Hippocampal formation (tissue), 2 donors: ENCODE measurements at regions not wholly inside any gene's neighbourhood (a gene's known extent, or its start where the extent isn't known, plus 50 kb on each side); places are given as distances from the start of the nearest gene placed in this dataset.

Source experiments
- DNase-seq, 2 donors: peaks; one replicate each; lab custom pipeline; 2025; lab: John Stamatoyannopoulos, UW

- DNase-seq: no peak
Observed at GRCh38 chr15:38672814-38673670, 108.4 kb upstream of the RASGRP1 start.

- DNase-seq: no peak
Observed at GRCh38 chr15:38674448-38674847, 109.8 kb upstream of the RASGRP1 start.

GRCh38 chr15:38678281-38678680 is 113.7 kb upstream of the RASGRP1 start:
- DNase-seq: no peak

GRCh38 chr15:38680775-38681174 is 116.2 kb upstream of the RASGRP1 start:
- no peak for DNase-seq

- DNase-seq: no peak
Observed at GRCh38 chr15:38682363-38682762, 117.7 kb upstream of the RASGRP1 start.

GRCh38 chr15:38682861-38683260 is 118.2 kb upstream of the RASGRP1 start:
- no peak for DNase-seq

- peak; percentile 28 to 74 for DNase-seq
Observed at GRCh38 chr15:38683382-38684242, 119.0 kb upstream of the RASGRP1 start.

GRCh38 chr15:38684440-38685010 is 119.9 kb upstream of the RASGRP1 start:
- DNase-seq: no peak

- no peak for DNase-seq
Observed at GRCh38 chr15:38685686-38686339, 121.2 kb upstream of the RASGRP1 start.

- DNase-seq: no peak
Observed at GRCh38 chr15:38687340-38687739, 122.7 kb upstream of the RASGRP1 start.

- no peak for DNase-seq
Observed at GRCh38 chr15:38687775-38688495, 123.3 kb upstream of the RASGRP1 start.

GRCh38 chr15:38688761-38689160 is 124.1 kb upstream of the RASGRP1 start:
- DNase-seq: no peak

- no peak for DNase-seq
Observed at GRCh38 chr15:38689522-38689921, 124.9 kb upstream of the RASGRP1 start.

- no peak for DNase-seq
Observed at GRCh38 chr15:38690216-38690615, 125.6 kb upstream of the RASGRP1 start.

GRCh38 chr15:38690719-38691332 is 126.2 kb upstream of the RASGRP1 start:
- peak; percentile 42 to 74 for DNase-seq

GRCh38 chr15:38691377-38691776 is 126.8 kb upstream of the RASGRP1 start:
- DNase-seq: no peak

GRCh38 chr15:38691965-38692788 is 127.6 kb upstream of the RASGRP1 start:
- DNase-seq: no peak

GRCh38 chr15:38692789-38693062 is 128.1 kb upstream of the RASGRP1 start:
- DNase-seq: no peak

GRCh38 chr15:38695249-38696108 is 130.9 kb upstream of the RASGRP1 start:
- no peak for DNase-seq
